OCI-LY3 (cell line): ENCODE measurements at regions not wholly inside any gene's neighbourhood (a gene's known extent, or its start where the extent isn't known, plus 50 kb on each side); places are given as distances from the start of the nearest gene placed in this dataset.

Source experiments
- EZH2phosphoT487 ChIP-seq: fragments of 200-600 bp; shearing (Covaris generic); IDR thresholded peaks from 2 replicates; pipeline ENCODE4 v1.6.1; 2018; ENCODE audit warnings: antibody characterized with exemption, mixed run types, low read depth
- TF ChIP-seq, protein P1 (sequence below): fragments of 200-600, 300-600 bp; sonication (generic); IDR thresholded peaks from 2 replicates; pipeline ENCODE4 v1.5.1; 2014; ENCODE audit warnings: antibody characterized with exemption, low read length, low read depth

- TF ChIP-seq, protein P1, sequence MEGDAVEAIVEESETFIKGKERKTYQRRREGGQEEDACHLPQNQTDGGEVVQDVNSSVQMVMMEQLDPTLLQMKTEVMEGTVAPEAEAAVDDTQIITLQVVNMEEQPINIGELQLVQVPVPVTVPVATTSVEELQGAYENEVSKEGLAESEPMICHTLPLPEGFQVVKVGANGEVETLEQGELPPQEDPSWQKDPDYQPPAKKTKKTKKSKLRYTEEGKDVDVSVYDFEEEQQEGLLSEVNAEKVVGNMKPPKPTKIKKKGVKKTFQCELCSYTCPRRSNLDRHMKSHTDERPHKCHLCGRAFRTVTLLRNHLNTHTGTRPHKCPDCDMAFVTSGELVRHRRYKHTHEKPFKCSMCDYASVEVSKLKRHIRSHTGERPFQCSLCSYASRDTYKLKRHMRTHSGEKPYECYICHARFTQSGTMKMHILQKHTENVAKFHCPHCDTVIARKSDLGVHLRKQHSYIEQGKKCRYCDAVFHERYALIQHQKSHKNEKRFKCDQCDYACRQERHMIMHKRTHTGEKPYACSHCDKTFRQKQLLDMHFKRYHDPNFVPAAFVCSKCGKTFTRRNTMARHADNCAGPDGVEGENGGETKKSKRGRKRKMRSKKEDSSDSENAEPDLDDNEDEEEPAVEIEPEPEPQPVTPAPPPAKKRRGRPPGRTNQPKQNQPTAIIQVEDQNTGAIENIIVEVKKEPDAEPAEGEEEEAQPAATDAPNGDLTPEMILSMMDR, result no peak
- TF ChIP-seq EZH2phosphoT487, result no peak
Observed at GRCh38 chr5:100119903-100120302, 415.3 kb upstream of the FAM174A start.
